Smooth muscle cell (in vitro differentiated cells): ENCODE measurements at regions not wholly inside any gene's neighbourhood (a gene's known extent, or its start where the extent isn't known, plus 50 kb on each side); places are given as distances from the start of the nearest gene placed in this dataset.

Experiments
- DNase-seq: peaks from one replicate; lab custom pipeline; 2025; ENCODE audit not compliant: unreplicated experiment; lab: John Stamatoyannopoulos, UW
- H2AFZ ChIP-seq: fragments of 200-600 bp; sonication (generic); 2 replicates; pipeline ENCODE4 v1.6.0; 2016; ENCODE audit warnings: antibody characterized with exemption, low read depth, mild to moderate bottlenecking
- H3F3A ChIP-seq: fragments of 200-600 bp; sonication (generic); 2 replicates; pipeline ENCODE4 v1.6.0; 2017; ENCODE audit warnings: antibody characterized with exemption, low read depth
- H3K27ac ChIP-seq: fragments of 200-600 bp; sonication (generic); 2 replicates; pipeline ENCODE4 v1.5.1; 2016; ENCODE audit warnings: low read depth, mild to moderate bottlenecking
- H3K27me3 ChIP-seq: fragments of 200-600 bp; sonication (generic); 2 replicates; pipeline ENCODE4 v1.6.1; 2016; ENCODE audit warnings: low read depth, mild to moderate bottlenecking
- H3K36me3 ChIP-seq: fragments of 200-600 bp; sonication (generic); 2 replicates; pipeline ENCODE4 v1.5.1; 2016; ENCODE audit warnings: low read depth
- H3K4me1 ChIP-seq: fragments of 200-600 bp; sonication (generic); 2 replicates; pipeline ENCODE4 v1.5.1; 2016; ENCODE audit warnings: low read depth
- H3K4me2 ChIP-seq: fragments of 200-600 bp; sonication (generic); 2 replicates; pipeline ENCODE4 v1.6.0; 2016; ENCODE audit warnings: mild to moderate bottlenecking
- H3K4me3 ChIP-seq: fragments of 200-600 bp; sonication (generic); 2 replicates; pipeline ENCODE4 v1.5.1; 2016; ENCODE audit warnings: mild to moderate bottlenecking
- H3K79me2 ChIP-seq: fragments of 200-600 bp; sonication (generic); 2 replicates; pipeline ENCODE4 v1.6.0; 2016; ENCODE audit warnings: low read depth, mild to moderate bottlenecking
- H3K9ac ChIP-seq: fragments of 200-600 bp; sonication (generic); 2 replicates; pipeline ENCODE4 v1.6.0; 2016; ENCODE audit warnings: low read depth
- H3K9me3 ChIP-seq: fragments of 200-600 bp; sonication (generic); replicated peaks from 2 replicates; pipeline ENCODE4 v1.5.1; 2016; ENCODE audit warnings: low read depth
- H4K20me1 ChIP-seq: fragments of 200-600 bp; sonication (generic); 2 replicates; pipeline ENCODE4 v1.6.0; 2016; ENCODE audit warnings: low read depth
- WGBS: methylation state at CpG from one replicate; pipeline ENCODE4 v1.1.7; 2016; ENCODE audit warnings: low lambda C conversion rate; 5-methylcytosine and 5-hydroxymethylcytosine counted together
- TF ChIP-seq, protein P1 (sequence below): fragments of 200-600 bp; sonication (generic); IDR thresholded peaks from 2 replicates; pipeline ENCODE4 v1.5.1; 2017; ENCODE audit warnings: borderline replicate concordance, mild to moderate bottlenecking, antibody characterized with exemption; ENCODE audit not compliant: insufficient read depth, poor library complexity, severe bottlenecking

DNA sequence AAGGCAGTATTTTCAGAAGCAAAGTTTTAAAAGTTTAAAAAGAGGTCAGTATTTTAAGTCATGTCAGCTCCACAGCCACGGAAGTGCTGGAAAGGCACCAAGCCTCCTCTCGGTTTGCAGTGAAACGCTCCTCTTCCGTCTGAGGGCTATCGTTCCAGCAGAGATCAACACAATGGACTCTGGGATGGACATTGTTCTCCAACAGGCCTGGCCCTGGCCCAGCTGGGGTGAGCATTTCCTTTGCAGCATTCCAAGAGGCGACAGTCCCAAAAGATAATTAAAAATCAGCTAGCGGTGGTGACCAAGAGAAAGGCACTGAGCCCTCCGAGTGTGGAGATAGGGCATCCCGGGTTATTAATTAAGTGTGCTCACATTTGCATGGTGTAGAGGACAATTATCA is 95.9 kb upstream of the LCLAT1 start:
- Histone ChIP-seq H3K9me3 (no peaks in the 10 kb centered on the region), H3K9ac (no peak overlapping the region), H3K79me2 (no peaks in the 10 kb centered on the region), H3K4me1 (no peaks in the 10 kb centered on the region), H2AFZ (no peak overlapping the region), H3K4me2 (no peak overlapping the region), H4K20me1 (no peaks in the 10 kb centered on the region), H3K27me3 (no peaks in the 10 kb centered on the region), H3F3A (no peaks in the 10 kb centered on the region), H3K36me3 (no peaks in the 10 kb centered on the region), H3K4me3 (no peak overlapping the region), H3K27ac (no peak overlapping the region)
- WGBS = 89% methylated on average over 9 of the region's 9 CpGs
- TF ChIP-seq, protein P1, sequence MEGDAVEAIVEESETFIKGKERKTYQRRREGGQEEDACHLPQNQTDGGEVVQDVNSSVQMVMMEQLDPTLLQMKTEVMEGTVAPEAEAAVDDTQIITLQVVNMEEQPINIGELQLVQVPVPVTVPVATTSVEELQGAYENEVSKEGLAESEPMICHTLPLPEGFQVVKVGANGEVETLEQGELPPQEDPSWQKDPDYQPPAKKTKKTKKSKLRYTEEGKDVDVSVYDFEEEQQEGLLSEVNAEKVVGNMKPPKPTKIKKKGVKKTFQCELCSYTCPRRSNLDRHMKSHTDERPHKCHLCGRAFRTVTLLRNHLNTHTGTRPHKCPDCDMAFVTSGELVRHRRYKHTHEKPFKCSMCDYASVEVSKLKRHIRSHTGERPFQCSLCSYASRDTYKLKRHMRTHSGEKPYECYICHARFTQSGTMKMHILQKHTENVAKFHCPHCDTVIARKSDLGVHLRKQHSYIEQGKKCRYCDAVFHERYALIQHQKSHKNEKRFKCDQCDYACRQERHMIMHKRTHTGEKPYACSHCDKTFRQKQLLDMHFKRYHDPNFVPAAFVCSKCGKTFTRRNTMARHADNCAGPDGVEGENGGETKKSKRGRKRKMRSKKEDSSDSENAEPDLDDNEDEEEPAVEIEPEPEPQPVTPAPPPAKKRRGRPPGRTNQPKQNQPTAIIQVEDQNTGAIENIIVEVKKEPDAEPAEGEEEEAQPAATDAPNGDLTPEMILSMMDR = no peak
- DNase-seq = no peak

- Histone ChIP-seq H3F3A (no peaks in the 10 kb centered on the region), H3K4me1 (no peaks in the 10 kb centered on the region), H3K9me3 (no peaks in the 10 kb centered on the region), H2AFZ (no peak overlapping the region), H3K79me2 (no peaks in the 10 kb centered on the region), H4K20me1 (no peaks in the 10 kb centered on the region), H3K36me3 (no peaks in the 10 kb centered on the region), H3K9ac (no peak overlapping the region), H3K4me2 (no peak overlapping the region), H3K27ac (no peak overlapping the region), H3K27me3 (no peaks in the 10 kb centered on the region), H3K4me3 (no peak overlapping the region)
- 96% methylated on average over 3 of the region's 3 CpGs for WGBS
- TF ChIP-seq, protein P1 = no peak
- DNase-seq = no peak
Measured at GRCh38 chr2:30351949-30352348, 95.1 kb upstream of the LCLAT1 start.

GRCh38 chr2:30354150-30354549 is 92.9 kb upstream of the LCLAT1 start:
- Histone ChIP-seq H3K9me3 (no peaks in the 10 kb centered on the region), H3K4me3 (no peak overlapping the region), H2AFZ (no peak overlapping the region), H3K4me1 (no peaks in the 10 kb centered on the region), H3K9ac (no peak overlapping the region), H3K36me3 (no peaks in the 10 kb centered on the region), H3F3A (no peaks in the 10 kb centered on the region), H3K27me3 (no peaks in the 10 kb centered on the region), H3K79me2 (no peaks in the 10 kb centered on the region), H3K27ac (no peak overlapping the region), H4K20me1 (no peaks in the 10 kb centered on the region), H3K4me2 (no peak overlapping the region)
- no peak for DNase-seq
- 97% methylated on average over 2 of the region's 2 CpGs for WGBS
- TF ChIP-seq, protein P1 = no peak

DNA sequence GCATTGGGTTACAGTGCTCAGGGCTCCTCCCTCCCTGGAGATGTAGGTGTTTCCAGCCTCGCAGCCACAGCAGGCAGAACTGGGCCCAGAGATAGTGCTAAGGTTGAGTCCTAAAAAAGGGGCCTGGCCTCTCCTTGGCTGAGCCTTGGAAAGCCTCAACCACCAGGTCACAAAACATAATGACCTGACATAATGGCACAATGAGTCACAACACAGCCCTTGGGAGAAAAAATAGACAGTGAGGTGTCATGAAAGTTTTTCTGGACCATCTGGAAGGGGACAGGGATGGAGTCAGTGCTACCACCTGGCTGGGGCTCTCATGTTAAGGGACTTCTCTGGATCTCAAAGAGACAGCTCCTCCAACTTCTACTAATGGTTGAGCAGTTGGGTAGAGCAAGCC is 92.4 kb upstream of the LCLAT1 start:
- Histone ChIP-seq H3K79me2 (no peaks in the 10 kb centered on the region), H3K4me3 (no peak overlapping the region), H3K9me3 (no peaks in the 10 kb centered on the region), H3K27ac (no peak overlapping the region), H3K4me2 (no peak overlapping the region), H4K20me1 (no peaks in the 10 kb centered on the region), H3F3A (no peaks in the 10 kb centered on the region), H2AFZ (no peak overlapping the region), H3K27me3 (no peaks in the 10 kb centered on the region), H3K9ac (no peak overlapping the region), H3K4me1 (no peaks in the 10 kb centered on the region), H3K36me3 (no peaks in the 10 kb centered on the region)
- no peak for DNase-seq
- WGBS = 83% methylated on average over 1 of the region's 1 CpG
- TF ChIP-seq, protein P1 = no peak
